Heart left ventricle (tissue), 16 donors: ENCODE measurements at regions not wholly inside any gene's neighbourhood (a gene's known extent, or its start where the extent isn't known, plus 50 kb on each side); places are given as distances from the start of the nearest gene placed in this dataset.

Experiments used
- ATAC-seq, 4 donors: fragments of 200-7000 bp; cut with Tn5 transposase; one replicate each; pipeline ENCODE4 v1.9.1; 2020 to 2022; ENCODE audit warnings: moderate library complexity in 4 of 4, mild to moderate bottlenecking in 3 of 4, moderate number of reproducible peaks in 1 of 4
- DNase-seq, 5 donors: peaks; one replicate each; pipeline ENCODE4 v3.0.0-alpha.2; 2020
- H3K27ac ChIP-seq, 12 donors: fragments of 200-600 bp; sonication (generic) in 4 of 12; one replicate each; pipeline versions ENCODE4 v1.5.0 to v1.8.0; 2016 to 2022; ENCODE audit warnings: mild to moderate bottlenecking in 2 of 12
- H3K27me3 ChIP-seq, 9 donors: fragments of 200-600 bp; sonication (generic) in 2 of 9; one replicate each; pipeline versions ENCODE4 v1.5.1 to v1.8.0; 2016 to 2022; ENCODE audit warnings: mild to moderate bottlenecking in 3 of 9
- H3K36me3 ChIP-seq, 9 donors: fragments of 200-600 bp; sonication (generic) in 2 of 9; one replicate each; pipeline versions ENCODE4 v1.5.0 to v1.8.0; 2018 to 2022; ENCODE audit warnings: mild to moderate bottlenecking in 2 of 9
- H3K4me1 ChIP-seq, 12 donors: fragments of 200-600 bp; sonication (generic) in 4 of 12; one replicate each; pipeline versions ENCODE4 v1.5.0 to v1.8.0; 2016 to 2022; ENCODE audit warnings: mild to moderate bottlenecking in 3 of 12
- H3K4me3 ChIP-seq, 12 donors: fragments of 200-600 bp; sonication (generic) in 4 of 12; one replicate each; pipeline versions ENCODE4 v1.5.0 to v1.8.0; 2017 to 2022; ENCODE audit warnings: mild to moderate bottlenecking in 9 of 12, moderate library complexity in 4 of 12
- H3K9me3 ChIP-seq, 12 donors: fragments of 200-600 bp; sonication (generic) in 4 of 12; one replicate each; pipeline versions ENCODE4 v1.5.0 to v1.8.0; 2016 to 2022; ENCODE audit warnings: mild to moderate bottlenecking in 1 of 12
- POLR2A ChIP-seq, 2 donors: fragments of 450-650 bp; IDR thresholded peaks; one replicate each; pipeline ENCODE4 v1.6.1; 2017; ENCODE audit warnings: antibody characterized with exemption in 2 of 2, mild to moderate bottlenecking in 2 of 2, moderate library complexity in 2 of 2
- WGBS, 4 donors: extraction: QIAGEN DNeasy Blood & Tissue Kit in 2 of 4; methylation state at CpG; one replicate each; pipeline versions ENCODE4 v1.1.5 to v1.1.7; 2013 to 2018; 5-methylcytosine and 5-hydroxymethylcytosine counted together
- intact Hi-C, 10 donors: fragments of 100-400 bp; cut with DNase I; formaldehyde crosslinking; loops; one replicate each; pipeline versions ENCODE4 v1.11.1 to v1.14.2; 2022
- TF ChIP-seq, protein P1 (sequence below), 12 donors: fragments of 200-600 bp; sonication (generic) in 4 of 12; IDR thresholded peaks; one replicate each; pipeline versions ENCODE4 v1.5.0 to v1.8.0; 2018 to 2022; ENCODE audit warnings: antibody characterized with exemption in 12 of 12, mild to moderate bottlenecking in 5 of 12
- donor health status: ischemic (EF 13 %, LVEDD 7.1; RV severe dilation, severe dysfunction).
- donor health status: healthy with polysubstance abuse.
- donor health status: DM: no; HTN: yes; CAD: no.
- donor health status: DM: no; HTN: no; CAD: no.
- donor health status: ischemic (EF 25% LVEDD 6.9; RV normal size, moderate dysfunction).
- donor health status: ischemic (EF 25% LVEDD 5.7; RV mildly dilated, moderate dysfunction).
- donor health status: healthy.
- donor health status: DM: yes; HTN: yes; CAD: no.
- donor health status: ischemic (EF 35%, LVEDD 5.7; RV mildly dilated, moderate dysfunction).
- donor health status: nonischemic (EF 11% LVEDD 7.7; RV severe dilation, severe dysfunction).
- donor health status: DM: yes; HTN: yes; CAD: no.
- donor health status: PGD.
- donor health status: ischemic (EF 29% LVEDD 5.4; RV normal size, mild dysfunction).
- donor health status: nonischemic (EF 23%, LVEDD 6.1; RV moderate dilation, normal function).

DNA sequence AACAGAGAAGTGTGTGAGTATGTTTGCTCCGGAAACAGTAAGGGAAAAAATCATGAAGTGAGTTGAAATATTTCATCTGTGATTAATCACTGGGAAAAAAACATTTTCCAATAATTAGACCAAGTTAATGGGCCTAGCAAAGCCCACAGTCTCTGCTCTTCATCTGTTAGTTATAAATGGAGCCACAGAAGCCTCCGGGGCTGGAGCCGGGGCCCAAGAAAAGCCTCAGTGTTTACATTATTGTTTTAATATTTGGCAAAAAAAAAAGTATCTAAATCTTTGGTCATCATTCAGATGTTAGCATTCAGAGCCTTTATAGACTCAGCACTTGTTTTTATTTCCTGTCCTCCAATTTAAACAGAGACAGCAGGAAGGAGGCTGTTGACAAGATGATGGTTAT is 115.0 kb downstream of the UBE2U start:
- ATAC-seq (no peak), DNase-seq (no peak)
- Histone ChIP-seq H3K4me1 (peaks cover 0 to 7% (median 0%) of the 10 kb centered on the region in 12 donors), H3K9me3 (no peaks in the 10 kb centered on the region), H3K36me3 (no peaks in the 10 kb centered on the region), H3K4me3 (no peak overlapping the region), H3K27ac (no peak overlapping the region), H3K27me3 (no peaks in the 10 kb centered on the region)
- WGBS, 4 donors: 85 to 93% (median 92%) methylated on average over 3 of the region's 3 CpGs
- intact Hi-C loops: no loop called here
- TF ChIP-seq, protein P1, sequence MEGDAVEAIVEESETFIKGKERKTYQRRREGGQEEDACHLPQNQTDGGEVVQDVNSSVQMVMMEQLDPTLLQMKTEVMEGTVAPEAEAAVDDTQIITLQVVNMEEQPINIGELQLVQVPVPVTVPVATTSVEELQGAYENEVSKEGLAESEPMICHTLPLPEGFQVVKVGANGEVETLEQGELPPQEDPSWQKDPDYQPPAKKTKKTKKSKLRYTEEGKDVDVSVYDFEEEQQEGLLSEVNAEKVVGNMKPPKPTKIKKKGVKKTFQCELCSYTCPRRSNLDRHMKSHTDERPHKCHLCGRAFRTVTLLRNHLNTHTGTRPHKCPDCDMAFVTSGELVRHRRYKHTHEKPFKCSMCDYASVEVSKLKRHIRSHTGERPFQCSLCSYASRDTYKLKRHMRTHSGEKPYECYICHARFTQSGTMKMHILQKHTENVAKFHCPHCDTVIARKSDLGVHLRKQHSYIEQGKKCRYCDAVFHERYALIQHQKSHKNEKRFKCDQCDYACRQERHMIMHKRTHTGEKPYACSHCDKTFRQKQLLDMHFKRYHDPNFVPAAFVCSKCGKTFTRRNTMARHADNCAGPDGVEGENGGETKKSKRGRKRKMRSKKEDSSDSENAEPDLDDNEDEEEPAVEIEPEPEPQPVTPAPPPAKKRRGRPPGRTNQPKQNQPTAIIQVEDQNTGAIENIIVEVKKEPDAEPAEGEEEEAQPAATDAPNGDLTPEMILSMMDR (IDR thresholded peaks at IDR 0.05): no peak

DNA sequence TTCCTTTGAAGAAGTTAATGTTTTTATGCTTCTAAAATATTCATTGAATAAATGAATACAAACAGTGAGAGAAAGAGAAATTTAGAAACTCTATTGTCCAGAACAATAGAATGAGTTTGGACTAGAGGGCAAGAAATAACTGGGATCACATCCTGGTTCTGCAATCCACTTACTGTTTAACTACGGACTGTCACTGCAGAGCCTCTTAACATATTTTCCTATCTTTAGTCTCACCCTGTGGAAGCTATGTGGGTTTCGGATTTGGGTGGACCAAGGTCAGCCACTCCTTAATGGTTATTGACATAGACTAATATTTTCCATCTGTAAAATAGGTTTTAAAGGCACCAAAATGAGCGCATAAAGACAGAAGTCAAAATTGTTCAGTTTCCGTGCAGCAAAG is 116.6 kb downstream of the UBE2U start:
- H3K27me3 ChIP-seq: no peaks in the 10 kb centered on the region
- H3K4me3 ChIP-seq: no peak overlapping the region
- peaks cover 0 to 7% (median 0%) of the 10 kb centered on the region in 12 donors for H3K4me1 ChIP-seq
- no peak overlapping the region for H3K27ac ChIP-seq
- TF ChIP-seq POLR2A (IDR thresholded peaks at IDR 0.05): no peak
- TF ChIP-seq, protein P1 (IDR thresholded peaks at IDR 0.05): no peak
- ATAC-seq (peak in 3 of 4 donors; percentile 44 to 69 (median 69)), DNase-seq (no peak)
- no peaks in the 10 kb centered on the region for H3K36me3 ChIP-seq
- 53 to 65% (median 64%) methylated on average over 4 of the region's 4 CpGs for WGBS, 4 donors
- intact Hi-C loops: no loop called here
- no peaks in the 10 kb centered on the region for H3K9me3 ChIP-seq

DNA sequence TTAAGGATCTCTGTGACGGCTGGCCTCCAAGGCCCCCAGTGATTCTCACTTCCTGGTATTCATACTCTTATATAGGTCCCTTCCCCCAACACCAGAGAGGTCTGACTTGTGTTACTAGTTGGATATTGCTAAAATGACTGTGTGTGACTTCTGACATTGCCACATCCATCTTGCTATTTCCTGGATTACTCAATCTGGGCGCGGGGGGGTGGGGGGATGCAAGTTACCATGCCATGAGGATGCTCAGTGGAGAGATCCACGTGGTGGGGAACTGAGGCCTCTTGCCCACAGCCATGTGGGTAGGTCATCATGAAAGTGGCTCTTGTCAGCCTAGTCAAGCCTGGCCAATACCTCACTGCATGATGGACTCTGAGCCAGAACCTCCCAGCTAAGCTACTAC is 117.0 kb downstream of the UBE2U start:
- Histone ChIP-seq H3K9me3 (no peaks in the 10 kb centered on the region), H3K27ac (no peak overlapping the region), H3K4me3 (no peak overlapping the region), H3K36me3 (no peaks in the 10 kb centered on the region), H3K4me1 (peaks cover 0 to 7% (median 0%) of the 10 kb centered on the region in 12 donors), H3K27me3 (no peaks in the 10 kb centered on the region)
- WGBS, 4 donors: 29 to 62% (median 43%) methylated on average over 4 of the region's 4 CpGs
- intact Hi-C loops: no loop called here
- TF ChIP-seq, protein P1 (IDR thresholded peaks at IDR 0.05): no peak
- TF ChIP-seq POLR2A (IDR thresholded peaks at IDR 0.05): no peak
- no peak for DNase-seq
- no peak for ATAC-seq

DNA sequence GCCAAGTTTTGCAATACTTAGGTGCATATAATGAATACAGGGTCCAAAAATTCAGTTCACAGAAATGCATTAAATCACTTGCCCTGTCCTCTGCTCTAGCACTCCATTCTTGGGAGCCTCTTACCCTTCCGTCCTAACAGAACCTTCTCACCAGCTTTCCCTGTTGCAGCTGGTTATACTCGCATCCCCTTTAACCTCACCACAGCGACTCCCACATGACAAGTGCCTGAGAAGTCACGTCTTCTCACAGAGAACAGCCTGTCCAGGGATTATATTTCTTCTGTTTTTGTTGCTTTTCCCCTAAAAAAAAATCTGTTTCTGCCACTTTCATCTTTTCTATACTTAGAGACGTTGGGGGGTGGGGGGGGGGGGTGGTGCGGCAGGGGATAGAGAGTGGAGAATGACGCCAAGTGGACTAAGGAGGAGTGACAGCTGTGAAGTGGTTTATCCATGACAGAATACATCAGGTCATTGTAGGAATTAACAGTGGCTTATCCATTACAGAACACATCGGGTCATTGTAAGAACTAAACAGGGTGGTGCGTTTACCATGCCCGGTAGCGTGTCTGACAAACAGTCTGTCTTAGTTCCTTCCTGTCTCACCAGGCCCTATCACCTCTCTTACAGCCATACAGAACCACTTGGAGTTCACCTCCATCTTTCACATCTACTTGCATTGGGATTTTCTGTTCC is 117.6 kb downstream of the UBE2U start:
- intact Hi-C loops: no loop called here
- no peak for DNase-seq
- Histone ChIP-seq H3K4me1 (peaks cover 0 to 7% (median 0%) of the 10 kb centered on the region in 12 donors), H3K9me3 (no peaks in the 10 kb centered on the region), H3K27ac (no peak overlapping the region), H3K27me3 (no peaks in the 10 kb centered on the region), H3K4me3 (no peak overlapping the region), H3K36me3 (no peaks in the 10 kb centered on the region)
- ATAC-seq: no peak
- no peak for TF ChIP-seq POLR2A (IDR thresholded peaks at IDR 0.05)
- TF ChIP-seq, protein P1 (IDR thresholded peaks at IDR 0.05): no peak
- 64 to 75% (median 70%) methylated on average over 11 of the region's 11 CpGs for WGBS, 4 donors
